HG02759 (cell line): ENCODE measurements at regions not wholly inside any gene's neighbourhood (a gene's known extent, or its start where the extent isn't known, plus 50 kb on each side); places are given as distances from the start of the nearest gene placed in this dataset.
"Not testable (repeated sequence)": the region's sequence is repeated elsewhere in the genome, so short reads cannot be mapped to it uniquely, and the experiment has no call there.

Source experiments
- ATAC-seq: cut with Tn5 transposase; IDR thresholded peaks from one replicate; pipeline ENCODE4 v1.9.1; 2021; ENCODE audit warnings: mild to moderate bottlenecking, moderate library complexity; ENCODE audit not compliant: unreplicated experiment

- ATAC-seq: no peak
Measured at GRCh38 chr1:58076258-58076657, 470.3 kb downstream of the OMA1 start.

GRCh38 chr1:58075188-58075578, 471.3 kb downstream of the OMA1 start:
- ATAC-seq: no peak

GRCh38 chr1:58072450-58072849, 474.1 kb downstream of the OMA1 start:
- ATAC-seq: no peak

GRCh38 chr1:58067082-58067481, 479.4 kb downstream of the OMA1 start:
- no peak for ATAC-seq

GRCh38 chr1:58065520-58065919, 481.0 kb downstream of the OMA1 start:
- no peak for ATAC-seq

GRCh38 chr1:58064166-58064565, 482.4 kb downstream of the OMA1 start:
- no peak for ATAC-seq

- ATAC-seq: no peak
Measured at GRCh38 chr1:58063095-58063494, 483.4 kb downstream of the OMA1 start.

GRCh38 chr1:58062635-58063034, 483.9 kb downstream of the OMA1 start:
- no peak for ATAC-seq

GRCh38 chr1:58060559-58061170, 485.9 kb downstream of the OMA1 start:
- no peak for ATAC-seq

- no peak for ATAC-seq
Measured at GRCh38 chr1:58059789-58060188, 486.7 kb downstream of the OMA1 start.

GRCh38 chr1:58058323-58058722, 488.2 kb downstream of the OMA1 start:
- no peak for ATAC-seq

GRCh38 chr1:58057826-58058225, 488.7 kb downstream of the OMA1 start:
- no peak for ATAC-seq

- not testable (repeated sequence) for ATAC-seq
Measured at GRCh38 chr1:58051187-58051586, 495.3 kb downstream of the OMA1 start.

- no peak for ATAC-seq
Measured at GRCh38 chr1:58047265-58047858, 499.2 kb downstream of the OMA1 start.

GRCh38 chr1:58045094-58045705, 501.3 kb downstream of the OMA1 start:
- ATAC-seq: no peak

GRCh38 chr1:58041621-58042020, 504.9 kb downstream of the OMA1 start:
- ATAC-seq: no peak

GRCh38 chr1:58038574-58038973, 508.0 kb downstream of the OMA1 start:
- no peak for ATAC-seq

GRCh38 chr1:58035523-58035922, 511.0 kb downstream of the OMA1 start:
- ATAC-seq: no peak

GRCh38 chr1:58033311-58033710, 513.2 kb downstream of the OMA1 start:
- ATAC-seq: no peak

GRCh38 chr1:58032611-58033073, 513.9 kb downstream of the OMA1 start:
- no peak for ATAC-seq

- ATAC-seq: no peak
Measured at GRCh38 chr1:58031416-58031815, 515.1 kb downstream of the OMA1 start.

- no peak for ATAC-seq
Measured at GRCh38 chr1:58030456-58030855, 516.1 kb downstream of the OMA1 start.
